PC-3 (cell line): ENCODE measurements at regions not wholly inside any gene's neighbourhood (a gene's known extent, or its start where the extent isn't known, plus 50 kb on each side); places are given as distances from the start of the nearest gene placed in this dataset.

ENCODE experiments used
- CTCF ChIP-seq: fragments of 300-600 bp; sonication (generic); conservative IDR thresholded peaks from 2 replicates; pipeline ENCODE4 v1.5.1; 2017; ENCODE audit warnings: antibody characterized with exemption, low read depth, mild to moderate bottlenecking, low read length
- EZH2phosphoT487 ChIP-seq: fragments of 300-600 bp; sonication (generic); IDR thresholded peaks from 2 replicates; pipeline ENCODE4 v1.6.1; 2018; ENCODE audit warnings: mild to moderate bottlenecking, antibody characterized with exemption, low read length, borderline replicate concordance

GRCh38 chr1:192879406-192879805 lies 70.6 kb downstream of the RGS2 start:
- TF ChIP-seq CTCF (no peak), EZH2phosphoT487 (no peak)
